Uterus (tissue), 3 donors: ENCODE measurements at regions not wholly inside any gene's neighbourhood (a gene's known extent, or its start where the extent isn't known, plus 50 kb on each side); places are given as distances from the start of the nearest gene placed in this dataset.

Source experiments
- DNase-seq, 2 donors: peaks; one replicate each; pipeline ENCODE4 v3.0.0-alpha.2; 2019 to 2020
- H3K27ac ChIP-seq, 2 donors: fragments of 200-600 bp; sonication (generic); 1 replicate in 1 of 2; 2 replicates in 1 of 2; pipeline ENCODE4 v1.5.1; 2016 to 2018
- H3K27me3 ChIP-seq, 2 donors: fragments of 200-600 bp; sonication (generic); one replicate each; pipeline ENCODE4 v1.5.1; 2018 to 2019; ENCODE audit warnings: control low read depth in 1 of 2
- H3K36me3 ChIP-seq, 2 donors: fragments of 200-600 bp; sonication (generic); one replicate each; pipeline ENCODE4 v1.5.1; 2019; ENCODE audit warnings: control low read depth in 1 of 2
- H3K4me1 ChIP-seq, 2 donors: fragments of 200-600 bp; sonication (generic); one replicate each; pipeline ENCODE4 v1.5.1; 2018 to 2019; ENCODE audit warnings: control low read depth in 1 of 2
- H3K4me3 ChIP-seq, 2 donors: fragments of 200-600 bp; sonication (generic); 1 replicate in 1 of 2; 2 replicates in 1 of 2; pipeline ENCODE4 v1.5.1; 2018 to 2019; ENCODE audit warnings: mild to moderate bottlenecking in 1 of 2
- H3K9me3 ChIP-seq, 2 donors: fragments of 200-600 bp; sonication (generic); one replicate each; pipeline ENCODE4 v1.5.1; 2019; ENCODE audit warnings: control low read depth in 1 of 2
- POLR2A ChIP-seq, 2 donors: fragments of 450-650 bp; IDR thresholded peaks; one replicate each; pipeline ENCODE4 v1.6.1; 2016; ENCODE audit warnings: antibody characterized with exemption in 2 of 2, mild to moderate bottlenecking in 1 of 2, moderate library complexity in 1 of 2
- intact Hi-C: fragments of 100-400 bp; cut with DNase I; formaldehyde crosslinking; loops from one replicate; pipeline ENCODE4 v1.15.1; 2023; ENCODE audit warnings: low total_unique reads
- TF ChIP-seq, protein P1 (sequence below), 4 experiments: fragments of 200-600 bp in 2 of 4; fragments of 450-650 bp in 2 of 4; sonication (generic) in 2 of 4; IDR thresholded peaks; one replicate each; pipeline ENCODE4 v1.5.1; 2016 to 2019; ENCODE audit warnings: antibody characterized with exemption in 4 of 4, mild to moderate bottlenecking in 2 of 4, moderate library complexity in 1 of 4
- donor health status: DM: yes; HTN: yes; CAD: no.

DNA sequence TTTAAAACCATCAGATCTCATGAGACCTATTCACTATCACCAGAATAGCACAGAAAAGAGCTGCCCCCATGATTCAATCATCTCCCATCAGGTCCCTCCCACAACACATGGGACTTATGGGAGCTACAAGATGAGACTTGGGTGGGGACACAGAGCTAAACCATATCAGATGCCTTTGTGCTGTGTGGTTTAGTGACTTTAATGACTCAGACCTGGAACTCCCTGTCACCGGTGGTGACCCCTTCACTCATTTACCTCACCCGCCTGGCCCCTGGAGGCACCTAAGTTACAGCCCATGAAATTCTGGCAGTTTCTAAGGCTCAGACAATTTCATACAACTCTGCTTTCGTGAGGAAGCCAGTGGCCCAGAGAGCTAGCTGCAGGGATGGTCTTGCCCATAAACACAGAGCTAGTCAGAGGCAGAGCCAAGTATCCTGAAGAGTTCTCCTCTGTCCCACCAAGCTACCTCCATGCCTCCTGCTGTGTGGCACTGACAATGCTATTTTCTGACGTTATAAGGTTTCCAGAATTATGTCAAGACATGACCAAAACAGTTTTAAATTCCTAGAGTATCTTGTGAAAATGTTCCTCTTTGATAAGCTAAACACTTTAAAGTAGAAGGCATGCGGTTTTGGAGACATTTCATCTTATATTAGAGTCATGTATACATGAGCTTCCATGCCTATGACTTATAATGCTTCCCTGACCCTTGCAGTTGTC lies 231.1 kb upstream of the IL12A start:
- Histone ChIP-seq H3K4me3 (no peak overlapping the region), H3K36me3 (no peaks in the 10 kb centered on the region), H3K4me1 (no peaks in the 10 kb centered on the region), H3K27me3 (no peaks in the 10 kb centered on the region), H3K27ac (no peak overlapping the region), H3K9me3 (no peaks in the 10 kb centered on the region)
- TF ChIP-seq, protein P1, sequence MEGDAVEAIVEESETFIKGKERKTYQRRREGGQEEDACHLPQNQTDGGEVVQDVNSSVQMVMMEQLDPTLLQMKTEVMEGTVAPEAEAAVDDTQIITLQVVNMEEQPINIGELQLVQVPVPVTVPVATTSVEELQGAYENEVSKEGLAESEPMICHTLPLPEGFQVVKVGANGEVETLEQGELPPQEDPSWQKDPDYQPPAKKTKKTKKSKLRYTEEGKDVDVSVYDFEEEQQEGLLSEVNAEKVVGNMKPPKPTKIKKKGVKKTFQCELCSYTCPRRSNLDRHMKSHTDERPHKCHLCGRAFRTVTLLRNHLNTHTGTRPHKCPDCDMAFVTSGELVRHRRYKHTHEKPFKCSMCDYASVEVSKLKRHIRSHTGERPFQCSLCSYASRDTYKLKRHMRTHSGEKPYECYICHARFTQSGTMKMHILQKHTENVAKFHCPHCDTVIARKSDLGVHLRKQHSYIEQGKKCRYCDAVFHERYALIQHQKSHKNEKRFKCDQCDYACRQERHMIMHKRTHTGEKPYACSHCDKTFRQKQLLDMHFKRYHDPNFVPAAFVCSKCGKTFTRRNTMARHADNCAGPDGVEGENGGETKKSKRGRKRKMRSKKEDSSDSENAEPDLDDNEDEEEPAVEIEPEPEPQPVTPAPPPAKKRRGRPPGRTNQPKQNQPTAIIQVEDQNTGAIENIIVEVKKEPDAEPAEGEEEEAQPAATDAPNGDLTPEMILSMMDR (IDR thresholded peaks at IDR 0.05): no peak
- TF ChIP-seq POLR2A (IDR thresholded peaks at IDR 0.05): no peak
- no peak for DNase-seq
- intact Hi-C loops: no loop called here

DNA sequence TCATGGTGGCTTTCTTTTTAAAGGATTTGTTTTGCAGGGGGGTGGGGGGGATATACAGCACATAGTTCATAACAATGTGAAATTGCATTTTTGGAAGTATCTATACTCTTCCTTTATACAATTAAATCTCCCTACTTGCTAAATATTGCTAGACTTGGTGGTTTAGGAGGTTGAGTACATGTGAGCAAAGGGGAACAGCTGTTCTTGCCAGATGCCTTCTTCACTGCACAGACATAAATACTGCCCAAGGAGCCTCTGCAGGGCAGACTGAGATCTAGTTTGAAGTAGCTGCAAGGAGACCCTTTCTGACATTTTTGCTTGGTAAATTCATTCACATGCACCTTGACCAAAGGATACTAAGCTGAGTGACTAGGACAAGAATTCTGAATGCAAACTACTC lies 228.6 kb upstream of the IL12A start:
- H3K4me3 ChIP-seq: no peak overlapping the region

DNA sequence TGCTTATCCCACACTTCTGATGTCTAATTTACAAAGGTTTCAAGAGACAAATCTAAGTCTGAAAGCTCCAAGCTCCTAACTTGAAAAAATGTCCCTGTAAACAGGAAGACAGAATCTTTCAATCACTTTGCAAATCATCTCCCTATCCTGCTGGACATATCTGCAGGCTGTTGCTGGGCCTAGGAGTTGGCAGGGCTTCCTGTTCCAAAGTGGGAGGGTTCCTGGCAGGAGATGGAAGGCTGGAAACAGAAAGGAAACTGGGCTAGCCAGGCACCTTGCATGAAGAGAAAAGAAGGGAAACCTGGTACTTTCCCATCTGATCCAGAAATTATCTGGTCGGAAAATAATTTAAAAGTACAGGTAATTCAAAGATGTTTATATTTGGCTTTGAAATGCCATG lies 227.3 kb upstream of the IL12A start:
- H3K27me3 ChIP-seq: no peaks in the 10 kb centered on the region
- H3K9me3 ChIP-seq: no peaks in the 10 kb centered on the region
- no peak for TF ChIP-seq POLR2A (IDR thresholded peaks at IDR 0.05)
- TF ChIP-seq, protein P1 (IDR thresholded peaks at IDR 0.05): no peak
- H3K36me3 ChIP-seq: no peaks in the 10 kb centered on the region
- H3K4me3 ChIP-seq: no peak overlapping the region
- peak; percentile 67 to 68 for DNase-seq
- peak overlapping the region; percentile 97 to 98 for H3K27ac ChIP-seq
- intact Hi-C loops: no loop called here
- H3K4me1 ChIP-seq: no peaks in the 10 kb centered on the region

More for the DNA sequence above, 228.6 kb upstream of the IL12A start:
- Histone ChIP-seq H3K4me1 (no peaks in the 10 kb centered on the region), H3K27me3 (no peaks in the 10 kb centered on the region), H3K27ac (no peak overlapping the region), H3K36me3 (no peaks in the 10 kb centered on the region), H3K9me3 (no peaks in the 10 kb centered on the region)
- no peak for DNase-seq
- intact Hi-C loops: no loop called here
- TF ChIP-seq, protein P1 (IDR thresholded peaks at IDR 0.05): no peak
- no peak for TF ChIP-seq POLR2A (IDR thresholded peaks at IDR 0.05)

DNA sequence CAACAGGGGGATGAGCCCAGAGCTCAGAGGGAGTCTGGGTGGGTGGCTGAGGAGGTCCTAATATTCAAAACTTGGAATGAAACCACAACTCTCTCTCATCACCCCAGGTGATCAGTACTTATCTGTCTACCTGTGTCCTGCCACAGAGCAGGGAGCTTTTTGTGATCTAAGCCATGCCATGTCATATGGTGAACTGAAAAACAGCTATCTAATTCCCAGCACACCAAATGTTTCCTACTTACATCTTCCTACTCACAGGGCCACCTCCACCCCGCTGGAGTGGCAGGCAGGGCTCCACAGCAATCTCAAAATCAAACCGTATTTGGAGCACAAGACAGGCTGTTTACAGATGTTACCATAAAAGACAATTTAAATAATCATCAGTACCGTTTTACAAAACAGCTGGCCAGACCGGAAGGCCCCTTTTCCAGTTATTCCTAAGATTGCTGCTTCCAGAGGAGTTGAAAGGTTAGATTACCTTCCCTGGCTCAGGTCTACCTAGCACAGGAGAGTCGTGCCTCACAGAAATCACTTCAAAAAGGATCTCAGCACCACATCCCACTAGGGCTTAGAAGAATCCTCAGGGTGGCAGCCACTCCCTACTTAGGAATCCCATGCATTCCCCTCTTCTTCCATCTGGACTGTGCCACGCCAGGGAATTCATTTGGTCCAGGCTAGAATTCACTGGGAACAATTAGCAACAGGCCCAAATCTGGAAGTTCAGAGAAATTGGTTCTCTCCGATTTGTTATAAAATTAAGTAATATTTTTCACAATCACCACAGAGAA lies 226.6 kb upstream of the IL12A start:
- Histone ChIP-seq H3K27me3 (no peaks in the 10 kb centered on the region), H3K4me3 (no peak overlapping the region), H3K36me3 (no peaks in the 10 kb centered on the region), H3K27ac (peak overlapping the region; percentile 97 to 98), H3K4me1 (no peaks in the 10 kb centered on the region), H3K9me3 (no peaks in the 10 kb centered on the region)
- TF ChIP-seq, protein P1 (IDR thresholded peaks at IDR 0.05): no peak
- no peak for TF ChIP-seq POLR2A (IDR thresholded peaks at IDR 0.05)
- intact Hi-C loops: no loop called here
- no peak for DNase-seq

DNA sequence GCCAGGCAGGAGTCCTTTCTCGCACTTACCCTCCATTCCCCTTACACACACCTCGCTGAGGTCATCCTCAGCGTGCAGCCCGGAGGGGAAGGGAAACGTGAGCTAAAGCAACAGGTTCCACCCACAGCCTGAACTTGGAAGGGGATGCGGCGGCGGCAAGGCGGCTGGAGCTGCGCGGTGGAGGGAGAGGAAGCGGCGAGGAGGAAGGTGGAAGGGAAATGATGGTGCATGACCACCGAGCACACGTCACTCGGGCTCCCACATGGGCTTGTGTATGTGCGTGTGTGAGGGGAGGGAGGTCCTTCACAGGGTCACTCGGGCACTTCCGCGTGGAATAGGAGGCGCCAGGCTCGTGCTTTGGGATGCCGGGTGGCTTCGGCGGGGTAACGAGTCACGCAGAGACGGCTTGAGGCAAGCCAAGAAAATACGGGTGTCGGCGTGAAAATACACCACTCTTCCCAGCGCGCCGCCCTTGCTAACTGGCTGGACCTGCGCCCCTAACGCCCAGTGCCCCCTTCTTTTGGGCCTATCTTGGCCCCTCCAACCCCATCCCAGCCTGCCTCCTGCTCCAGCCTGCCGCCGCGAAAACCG lies 225.5 kb upstream of the IL12A start:
- no peaks in the 10 kb centered on the region for H3K4me1 ChIP-seq
- peak overlapping the region; percentile 97 to 98 for H3K27ac ChIP-seq
- no peaks in the 10 kb centered on the region for H3K9me3 ChIP-seq
- H3K27me3 ChIP-seq: no peaks in the 10 kb centered on the region
- intact Hi-C loops: no loop called here
- peak overlapping the region; percentile 63 to 75 for H3K4me3 ChIP-seq
- peak; percentile 72 to 82 for DNase-seq
- no peaks in the 10 kb centered on the region for H3K36me3 ChIP-seq
- TF ChIP-seq POLR2A (IDR thresholded peaks at IDR 0.05): peak in 1 of 2 donors; percentile 40
- TF ChIP-seq, protein P1 (IDR thresholded peaks at IDR 0.05): no peak
